GM13976 (cell line): ENCODE measurements at regions not wholly inside any gene's neighbourhood (a gene's known extent, or its start where the extent isn't known, plus 50 kb on each side); places are given as distances from the start of the nearest gene placed in this dataset.

Source experiments
- DNase-seq: peaks from one replicate; pipeline ENCODE4 v3.0.0; 2012; ENCODE audit warnings: low spot score
- CTCF ChIP-seq: IDR thresholded peaks from 2 replicates; pipeline ENCODE4 v1.5.1; 2012; ENCODE audit warnings: borderline replicate concordance, mild to moderate bottlenecking; ENCODE audit not compliant: insufficient read depth; ENCODE audit errors: extremely low read depth, missing control alignments, control extremely low read depth
- in situ Hi-C: fragments of 300-500 bp; cut with MboI; formaldehyde crosslinking; loops from one replicate; pipeline ENCODE4 v1.12.0; 2022; ENCODE audit warnings: low sequenced_read_pairs, mixed read lengths, inconsistent platforms; ENCODE audit not compliant: unreplicated experiment

GRCh38 chr4:104735174-104735573, 240.5 kb upstream of the CXXC4 start:
- no peak for TF ChIP-seq CTCF
- in situ Hi-C loops = no loop called here
- DNase-seq = no peak

- no peak for TF ChIP-seq CTCF
- in situ Hi-C loops = no loop called here
- no peak for DNase-seq
These were observed 245.5 kb upstream of the CXXC4 start for GRCh38 chr4:104740161-104740560.

GRCh38 chr4:104743215-104743653, 248.5 kb upstream of the CXXC4 start:
- no peak for TF ChIP-seq CTCF
- peak; percentile 42 for DNase-seq
- in situ Hi-C loops = no loop called here

GRCh38 chr4:104747635-104748034, 252.9 kb upstream of the CXXC4 start:
- in situ Hi-C loops = no loop called here
- DNase-seq = no peak

GRCh38 chr4:104749062-104749461, 254.4 kb upstream of the CXXC4 start:
- no peak for TF ChIP-seq CTCF
- in situ Hi-C loops = no loop called here
- DNase-seq = no peak

More at GRCh38 chr4:104747635-104748034, 252.9 kb upstream of the CXXC4 start:
- no peak for TF ChIP-seq CTCF

GRCh38 chr4:104750008-104750407, 255.3 kb upstream of the CXXC4 start:
- in situ Hi-C loops = no loop called here
- no peak for TF ChIP-seq CTCF
- no peak for DNase-seq

GRCh38 chr4:104751468-104751867, 256.8 kb upstream of the CXXC4 start:
- in situ Hi-C loops = no loop called here

More at GRCh38 chr4:104751468-104751867, 256.8 kb upstream of the CXXC4 start:
- DNase-seq = no peak
- TF ChIP-seq CTCF = no peak
